Left lung (tissue), 4 donors: ENCODE measurements at regions not wholly inside any gene's neighbourhood (a gene's known extent, or its start where the extent isn't known, plus 50 kb on each side); places are given as distances from the start of the nearest gene placed in this dataset.

Experiments used
- ATAC-seq: fragments of 200-7000 bp; cut with Tn5 transposase; one replicate; pipeline ENCODE4 v1.9.1; 2020; ENCODE audit warnings: moderate library complexity
- DNase-seq, 4 donors: peaks; one replicate each; pipeline ENCODE4 v3.0.0-alpha.2; 2013 to 2020
- H3K27ac ChIP-seq, 2 donors: fragments of 200-600 bp; sonication (generic) in 1 of 2; one replicate each; pipeline versions ENCODE4 v1.5.0 to v1.8.0; 2020 to 2021
- H3K27me3 ChIP-seq, 2 donors: fragments of 200-600 bp; sonication (generic) in 1 of 2; one replicate each; pipeline versions ENCODE4 v1.5.0 to v1.8.0; 2020 to 2021
- H3K36me3 ChIP-seq, 2 donors: fragments of 200-600 bp; sonication (generic) in 1 of 2; one replicate each; pipeline versions ENCODE4 v1.5.0 to v1.8.0; 2020 to 2021
- H3K4me1 ChIP-seq, 2 donors: fragments of 200-600 bp; one replicate each; pipeline ENCODE4 v1.8.0; 2021
- H3K4me3 ChIP-seq, 2 donors: fragments of 200-600 bp; sonication (generic) in 1 of 2; one replicate each; pipeline versions ENCODE4 v1.5.0 to v1.8.0; 2020 to 2021; ENCODE audit warnings: mild to moderate bottlenecking in 1 of 2
- H3K9me3 ChIP-seq, 2 donors: fragments of 200-600 bp; sonication (generic) in 1 of 2; one replicate each; pipeline versions ENCODE4 v1.5.0 to v1.8.0; 2020 to 2021
- CTCF ChIP-seq, 2 donors: fragments of 200-600 bp; sonication (generic) in 1 of 2; IDR thresholded peaks; one replicate each; pipeline versions ENCODE4 v1.5.0 to v1.8.0; 2021; ENCODE audit warnings: antibody characterized with exemption in 2 of 2
- intact Hi-C, 2 donors: fragments of 100-400 bp; cut with DNase I; formaldehyde crosslinking; loops; one replicate each; pipeline versions ENCODE4 v1.11.2 to v1.14.2; 2022
- donor health status: DM: no; HTN: yes; CAD: no.
- donor health status: DM: no; HTN: no; CAD: no.

- DNase-seq (no peak), ATAC-seq (no peak)
- Histone ChIP-seq H3K36me3 (no peaks in the 10 kb centered on the region), H3K9me3 (no peaks in the 10 kb centered on the region), H3K27ac (no peak overlapping the region), H3K4me3 (no peak overlapping the region), H3K4me1 (no peaks in the 10 kb centered on the region), H3K27me3 (no peaks in the 10 kb centered on the region)
- TF ChIP-seq CTCF (IDR thresholded peaks at IDR 0.05) = no peak
- intact Hi-C loops = no loop called here
These were observed 588.2 kb upstream of the CDH11 start for GRCh38 chr16:65710107-65710506.

DNA sequence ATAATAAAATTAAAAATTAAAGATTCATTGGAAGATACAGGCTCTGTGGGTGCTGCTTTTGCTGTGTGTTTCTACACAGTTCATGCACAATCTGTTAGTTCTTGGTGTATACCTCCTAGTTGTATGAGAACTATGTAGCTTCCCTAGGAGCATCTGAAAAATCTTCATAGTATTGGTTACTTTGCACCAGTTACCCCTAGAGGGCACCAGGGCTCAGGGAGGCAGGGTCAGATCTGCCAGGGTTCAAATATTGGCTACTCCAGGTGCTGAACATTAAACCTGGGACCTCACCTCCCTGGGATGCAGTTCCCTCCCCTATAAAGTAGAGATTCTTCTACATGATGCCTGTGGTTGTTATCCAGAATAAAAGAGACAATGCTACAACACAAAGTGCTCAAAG is 583.0 kb upstream of the CDH11 start:
- no peak for TF ChIP-seq CTCF (IDR thresholded peaks at IDR 0.05)
- ATAC-seq (no peak), DNase-seq (no peak)
- Histone ChIP-seq H3K36me3 (no peaks in the 10 kb centered on the region), H3K27ac (no peak overlapping the region), H3K4me3 (no peak overlapping the region), H3K4me1 (no peaks in the 10 kb centered on the region), H3K27me3 (no peaks in the 10 kb centered on the region), H3K9me3 (no peaks in the 10 kb centered on the region)
- intact Hi-C loops = no loop called here

DNA sequence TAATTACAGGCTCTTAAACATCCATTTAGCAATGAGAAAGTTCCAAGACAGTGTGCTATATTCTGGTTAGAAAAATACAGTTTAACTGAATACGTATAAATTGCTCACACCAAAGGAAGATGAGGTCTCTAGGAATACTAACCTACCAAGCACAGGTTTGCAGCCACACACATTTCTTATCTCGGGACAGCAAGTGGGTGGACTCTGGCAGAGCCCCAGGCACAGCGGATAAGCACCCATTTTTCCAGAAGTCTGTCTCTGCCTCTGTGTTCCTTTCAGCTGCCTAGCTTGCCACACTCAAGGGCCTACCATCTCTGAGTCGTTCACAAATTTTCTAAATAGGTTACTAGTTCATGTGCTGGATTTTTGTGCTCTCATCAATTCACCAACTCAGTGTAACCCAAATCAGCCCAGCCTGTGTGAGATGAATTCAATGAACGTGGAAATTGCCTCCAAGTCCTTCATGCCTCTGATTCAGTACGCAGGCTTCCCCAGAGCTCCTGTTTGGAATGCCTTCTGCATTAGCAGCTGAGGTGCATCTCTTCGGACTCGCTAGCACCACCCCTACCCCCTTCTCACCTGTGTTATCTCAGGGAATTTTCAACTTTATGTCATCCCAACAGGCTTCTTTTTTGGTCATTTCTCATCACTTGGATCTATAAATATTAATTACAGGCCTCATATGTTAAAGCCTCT is 581.0 kb upstream of the CDH11 start:
- Histone ChIP-seq H3K4me1 (no peaks in the 10 kb centered on the region), H3K36me3 (no peaks in the 10 kb centered on the region), H3K9me3 (no peaks in the 10 kb centered on the region), H3K4me3 (no peak overlapping the region), H3K27ac (peak overlapping the region in 1 of 2 donors; percentile 14), H3K27me3 (no peaks in the 10 kb centered on the region)
- intact Hi-C loops = no loop called here
- no peak for TF ChIP-seq CTCF (IDR thresholded peaks at IDR 0.05)
- DNase-seq (peak in 1 of 4 donors; percentile 12), ATAC-seq (no peak)

- H3K4me3 ChIP-seq = no peak overlapping the region
- no peak for DNase-seq
- intact Hi-C loops = no loop called here
- H3K36me3 ChIP-seq = no peaks in the 10 kb centered on the region
- H3K4me1 ChIP-seq = no peaks in the 10 kb centered on the region
- H3K9me3 ChIP-seq = no peaks in the 10 kb centered on the region
- H3K27ac ChIP-seq = no peak overlapping the region
- ATAC-seq = no peak
- no peaks in the 10 kb centered on the region for H3K27me3 ChIP-seq
- no peak for TF ChIP-seq CTCF (IDR thresholded peaks at IDR 0.05)
These were observed 578.7 kb upstream of the CDH11 start for GRCh38 chr16:65700596-65700995.

DNA sequence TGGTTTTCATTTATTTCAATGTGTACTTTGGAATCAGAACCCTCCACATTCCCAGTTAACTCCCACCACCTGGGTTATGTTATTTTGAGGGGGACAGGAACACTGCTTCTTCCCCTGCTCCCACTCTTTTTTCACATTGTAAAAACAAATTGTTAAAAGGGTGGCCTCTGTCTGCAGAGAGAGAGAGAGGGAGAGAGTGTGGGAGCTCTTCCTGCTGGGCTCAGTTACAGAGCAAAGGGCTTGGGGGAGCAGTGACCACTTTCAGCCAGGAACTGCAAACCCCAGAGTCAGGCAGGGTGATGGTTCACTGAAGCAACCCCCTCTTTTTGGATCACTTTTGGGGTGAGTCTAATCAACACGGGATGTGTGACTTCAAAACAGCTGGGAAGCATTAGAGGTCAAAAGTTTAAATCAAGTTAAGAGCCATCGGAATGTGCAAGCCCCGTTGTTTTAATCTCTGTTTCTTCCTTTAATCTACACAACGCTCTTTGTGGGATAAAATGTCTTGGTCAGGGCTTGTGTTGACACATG is 577.0 kb upstream of the CDH11 start:
- ATAC-seq = peak; percentile 53
- TF ChIP-seq CTCF (IDR thresholded peaks at IDR 0.05) = no peak
- Histone ChIP-seq H3K4me1 (no peaks in the 10 kb centered on the region), H3K4me3 (no peak overlapping the region), H3K36me3 (no peaks in the 10 kb centered on the region), H3K27me3 (no peaks in the 10 kb centered on the region), H3K27ac (peak overlapping the region in 1 of 2 donors; percentile 4), H3K9me3 (no peaks in the 10 kb centered on the region)
- DNase-seq = peak in 2 of 4 donors; percentile 40 to 48
- intact Hi-C loops = no loop called here
